ENCODE measurements at regions not wholly inside any gene's neighbourhood (a gene's known extent, or its start where the extent isn't known, plus 50 kb on each side); places are given as distances from the start of the nearest gene placed in this dataset.

- DNase-seq (ENCODE audit: low read depth in 1 of 2, low spot score in 1 of 2), result peak in 1 of 2 experiments; percentile 15
- H3K4me3 ChIP-seq (replicated peaks; ENCODE audit: insufficient read depth, low read length), result no peak overlapping the region
Measured at GRCh38 chr2:104734937-104735586, 118.9 kb upstream of the POU3F3 start.

GRCh38 chr2:104736026-104736425, 117.9 kb upstream of the POU3F3 start:
- H3K4me3 ChIP-seq (replicated peaks; ENCODE audit: insufficient read depth, low read length), result no peak overlapping the region
- no peak for TF ChIP-seq GABPA (IDR thresholded peaks at IDR 0.05; ENCODE audit: low read depth)
- no peak for TF ChIP-seq POLR2AphosphoS5 (IDR thresholded peaks at IDR 0.05; ENCODE audit: low read depth)
- TF ChIP-seq REST (IDR thresholded peaks at IDR 0.05; ENCODE audit: insufficient replicate concordance, low read depth), result no peak
- no peak for TF ChIP-seq SPI1 (IDR thresholded peaks at IDR 0.05; ENCODE audit: borderline replicate concordance, low read depth)
- TF ChIP-seq CTCF (IDR thresholded peaks at IDR 0.05; ENCODE audit: insufficient read depth, low read length), result no peak
- H3K27ac ChIP-seq (replicated peaks), result no peak overlapping the region
- H3K27me3 ChIP-seq (ENCODE audit: insufficient read depth, poor library complexity, severe bottlenecking), result no peaks in the 10 kb centered on the region
- no peak for DNase-seq (ENCODE audit: low read depth in 1 of 2, low spot score in 1 of 2)

More at GRCh38 chr2:104734937-104735586, 118.9 kb upstream of the POU3F3 start:
- no peaks in the 10 kb centered on the region for H3K27me3 ChIP-seq (ENCODE audit: insufficient read depth, poor library complexity, severe bottlenecking)
- no peak overlapping the region for H3K27ac ChIP-seq (replicated peaks)
- TF ChIP-seq POLR2AphosphoS5 (IDR thresholded peaks at IDR 0.05; ENCODE audit: low read depth) (peak; percentile 39; the same call in 1 of the 2 replicates), CTCF (IDR thresholded peaks at IDR 0.05; ENCODE audit: insufficient read depth, low read length) (no peak)

GRCh38 chr2:104741860-104742259, 112.1 kb upstream of the POU3F3 start:
- Histone ChIP-seq H3K4me3 (replicated peaks; ENCODE audit: insufficient read depth, low read length) (no peak overlapping the region), H3K27me3 (ENCODE audit: insufficient read depth, poor library complexity, severe bottlenecking) (no peaks in the 10 kb centered on the region), H3K27ac (replicated peaks) (no peak overlapping the region)
- TF ChIP-seq GABPA (IDR thresholded peaks at IDR 0.05; ENCODE audit: low read depth), result no peak
- DNase-seq (ENCODE audit: low read depth in 1 of 2, low spot score in 1 of 2), result no peak

- no peaks in the 10 kb centered on the region for H3K27me3 ChIP-seq (ENCODE audit: insufficient read depth, poor library complexity, severe bottlenecking)
- no peak overlapping the region for H3K27ac ChIP-seq (replicated peaks)
- H3K4me3 ChIP-seq (replicated peaks; ENCODE audit: insufficient read depth, low read length), result no peak overlapping the region
- DNase-seq (ENCODE audit: low read depth in 1 of 2, low spot score in 1 of 2), result no peak
- no peak for TF ChIP-seq REST (IDR thresholded peaks at IDR 0.05; ENCODE audit: insufficient replicate concordance, low read depth)
- no peak for TF ChIP-seq POLR2AphosphoS5 (IDR thresholded peaks at IDR 0.05; ENCODE audit: low read depth)
- no peak for TF ChIP-seq GABPA (IDR thresholded peaks at IDR 0.05; ENCODE audit: low read depth)
- TF ChIP-seq SPI1 (IDR thresholded peaks at IDR 0.05; ENCODE audit: borderline replicate concordance, low read depth), result no peak
- no peak for TF ChIP-seq CTCF (IDR thresholded peaks at IDR 0.05; ENCODE audit: insufficient read depth, low read length)
Measured at GRCh38 chr2:104744537-104744936, 109.4 kb upstream of the POU3F3 start.

Data from HL-60 (cell line).